HEK293 (cell line): ENCODE measurements at regions not wholly inside any gene's neighbourhood (a gene's known extent, or its start where the extent isn't known, plus 50 kb on each side); places are given as distances from the start of the nearest gene placed in this dataset.

ENCODE experiments used
- CTCF ChIA-PET: fragments of 350-600 bp; formaldehyde crosslinking; extraction: SDS; loops from one replicate; lab custom pipeline; 2021; ENCODE audit warnings: antibody characterized with exemption; lab: Yijun Ruan, JAX
- POLR2A ChIA-PET: fragments of 300-600 bp; formaldehyde crosslinking; extraction: SDS; loops from one replicate; lab custom pipeline; 2020; ENCODE audit warnings: antibody characterized with exemption, inconsistent platforms; lab: Yijun Ruan, JAX
- H3K27ac ChIP-seq: fragments of 200-500 bp; sonication (Bioruptor generic); 2 replicates; pipeline ENCODE4 v1.5.1; 2014; ENCODE audit warnings: low read depth, low read length, control low read depth, inconsistent platforms; ENCODE audit errors: extremely low read depth
- H3K36me3 ChIP-seq, 2 experiments: fragments of 200-500 bp in 1 of 2; sonication (Bioruptor generic) in 1 of 2; 1 replicate in 1 of 2; 2 replicates in 1 of 2; pipeline ENCODE4 v1.5.1; 2014 to 2017; ENCODE audit warnings: inconsistent platforms in 2 of 2, low read length in 2 of 2; ENCODE audit not compliant: control insufficient read depth in 2 of 2, insufficient read depth in 1 of 2
- H3K4me1 ChIP-seq: fragments of 200-500 bp; sonication (Bioruptor generic); 2 replicates; pipeline ENCODE4 v1.5.1; 2014; ENCODE audit warnings: mild to moderate bottlenecking, low read length, inconsistent platforms; ENCODE audit not compliant: control insufficient read depth, insufficient read depth
- H3K4me3 ChIP-seq: 2 replicates; pipeline ENCODE4 v1.5.1; 2011; ENCODE audit warnings: low read depth, mild to moderate bottlenecking, control low read depth, low read length, moderate library complexity
- H3K9me3 ChIP-seq: fragments of 200-500 bp; sonication (Bioruptor generic); 2 replicates; pipeline ENCODE4 v1.5.1; 2014; ENCODE audit warnings: low read depth, low read length, inconsistent platforms; ENCODE audit not compliant: control insufficient read depth, insufficient read depth
- ATF2 ChIP-seq: fragments of 450-650 bp; formaldehyde crosslinking; IDR thresholded peaks from 2 replicates; pipeline ENCODE4 v1.5.1; 2016; ENCODE audit warnings: missing biosample characterization, missing genetic modification characterization, low read depth
- PRDM10 ChIP-seq: fragments of 450-650 bp; formaldehyde crosslinking; IDR thresholded peaks from 2 replicates; pipeline ENCODE4 v1.5.1; 2016; ENCODE audit warnings: missing biosample characterization, missing genetic modification characterization
- ZBTB17 ChIP-seq: fragments of 450-650 bp; formaldehyde crosslinking; IDR thresholded peaks from 2 replicates; pipeline ENCODE4 v1.5.1; 2016; ENCODE audit warnings: missing biosample characterization, missing genetic modification characterization
- ZNF174 ChIP-seq: fragments of 450-650 bp; formaldehyde crosslinking; IDR thresholded peaks from 2 replicates; pipeline ENCODE4 v1.5.0; 2017; ENCODE audit warnings: missing biosample characterization, mild to moderate bottlenecking, missing genetic modification characterization
- ZNF292 ChIP-seq: fragments of 450-650 bp; formaldehyde crosslinking; IDR thresholded peaks from 2 replicates; pipeline ENCODE4 v1.5.1; 2016; ENCODE audit warnings: low read depth, missing biosample characterization, missing genetic modification characterization, borderline replicate concordance
- ZNF362 ChIP-seq: fragments of 450-650 bp; formaldehyde crosslinking; IDR thresholded peaks from 2 replicates; pipeline ENCODE4 v1.5.1; 2016; ENCODE audit warnings: missing biosample characterization, missing genetic modification characterization
- ZNF394 ChIP-seq: fragments of 450-650 bp; formaldehyde crosslinking; IDR thresholded peaks from 2 replicates; pipeline ENCODE4 v1.5.1; 2016; ENCODE audit warnings: missing biosample characterization, missing genetic modification characterization, mild to moderate bottlenecking, moderate library complexity, borderline replicate concordance
- ZNF629 ChIP-seq: fragments of 450-650 bp; formaldehyde crosslinking; IDR thresholded peaks from 2 replicates; pipeline ENCODE4 v1.5.1; 2017; ENCODE audit warnings: missing biosample characterization, missing genetic modification characterization
- ZNF776 ChIP-seq: fragments of 450-650 bp; formaldehyde crosslinking; IDR thresholded peaks from 2 replicates; pipeline ENCODE4 v1.5.0; 2017; ENCODE audit warnings: missing biosample characterization, missing genetic modification characterization, borderline replicate concordance
- ZNF791 ChIP-seq: fragments of 450-650 bp; formaldehyde crosslinking; IDR thresholded peaks from 2 replicates; pipeline ENCODE4 v1.5.1; 2016; ENCODE audit warnings: missing biosample characterization, missing genetic modification characterization
- ZSCAN18 ChIP-seq: fragments of 450-650 bp; formaldehyde crosslinking; IDR thresholded peaks from 2 replicates; pipeline ENCODE4 v1.5.1; 2016; ENCODE audit warnings: missing biosample characterization, missing genetic modification characterization
- ZSCAN4 ChIP-seq: fragments of 450-650 bp; formaldehyde crosslinking; IDR thresholded peaks from 2 replicates; pipeline ENCODE4 v1.5.1; 2017; ENCODE audit warnings: missing biosample characterization, missing genetic modification characterization
- ZXDB ChIP-seq: fragments of 450-650 bp; formaldehyde crosslinking; IDR thresholded peaks from 2 replicates; pipeline ENCODE4 v1.5.1; 2016; ENCODE audit warnings: missing biosample characterization, missing genetic modification characterization

- TF ChIP-seq ZBTB17 (tag by site-specific recombination) (peak; percentile 99), PRDM10 (tag by site-specific recombination) (no peak)
- H3K4me1 ChIP-seq = no peaks in the 10 kb centered on the region
- H3K27ac ChIP-seq = no peak overlapping the region
- ChIA-PET CTCF (no interaction called here), POLR2A (no interaction called here)
- H3K9me3 ChIP-seq = no peaks in the 10 kb centered on the region
- no peaks in the 10 kb centered on the region for H3K36me3 ChIP-seq
- no peak overlapping the region for H3K4me3 ChIP-seq
These were observed 57.2 kb downstream of the SOX1 start for GRCh38 chr13:112124141-112124540.

GRCh38 chr13:112127564-112128330, 60.8 kb downstream of the SOX1 start:
- Histone ChIP-seq H3K27ac (no peak overlapping the region), H3K9me3 (no peaks in the 10 kb centered on the region), H3K4me3 (no peak overlapping the region), H3K36me3 (no peaks in the 10 kb centered on the region), H3K4me1 (no peaks in the 10 kb centered on the region)
- ChIA-PET POLR2A (no interaction called here), CTCF (no interaction called here)
- TF ChIP-seq ZXDB (tag by site-specific recombination) (no peak), ATF2 (tag by site-specific recombination) (no peak), ZNF629 (no peak), ZNF362 (tag by site-specific recombination) (no peak), ZSCAN4 (tag by site-specific recombination) (peak; percentile 76)

GRCh38 chr13:112128331-112128610, 61.3 kb downstream of the SOX1 start:
- H3K9me3 ChIP-seq = no peaks in the 10 kb centered on the region
- H3K27ac ChIP-seq = no peak overlapping the region
- H3K4me1 ChIP-seq = no peaks in the 10 kb centered on the region
- H3K36me3 ChIP-seq = no peaks in the 10 kb centered on the region
- POLR2A ChIA-PET = no interaction called here
- TF ChIP-seq ZNF791 (no peak), ZSCAN18 (tag by site-specific recombination) (no peak), ZNF174 (no peak), ZNF394 (tag by site-specific recombination) (no peak), ZNF776 (no peak), ZNF292 (tag by site-specific recombination) (no peak)
- TF ChIP-seq, all 188 proteins: peak for 0
- H3K4me3 ChIP-seq = no peak overlapping the region
- CTCF ChIA-PET = no interaction called here
